Activated CD8-positive, alpha-beta T cell treated with anti-CD3 and anti-CD28 coated beads for 36 hours (primary cell): ENCODE measurements at regions not wholly inside any gene's neighbourhood (a gene's known extent, or its start where the extent isn't known, plus 50 kb on each side); places are given as distances from the start of the nearest gene placed in this dataset.
"Not testable (repeated sequence)": the region's sequence is repeated elsewhere in the genome, so short reads cannot be mapped to it uniquely, and the experiment has no call there.

Experiments used
- ATAC-seq: fragments of 200-7000 bp; cut with Tn5 transposase; one replicate; pipeline ENCODE4 v1.10.0; 2021; ENCODE audit warnings: mild to moderate bottlenecking, moderate library complexity
- CTCF ChIA-PET: fragments of 350-600 bp; sonication (Branson Sonifier 250); formaldehyde crosslinking; loops from one replicate; lab custom pipeline; 2021; ENCODE audit warnings: antibody characterized with exemption; lab: Charles Lee
- POLR2A ChIA-PET: fragments of 350-600 bp; sonication (Branson Sonifier 250); formaldehyde crosslinking; loops from one replicate; lab custom pipeline; 2021; ENCODE audit warnings: antibody characterized with exemption; lab: Charles Lee
- DNase-seq: peaks from one replicate; pipeline ENCODE4 v3.0.0-alpha.2; 2020
- H3K27ac Mint-ChIP-seq: one replicate; pipeline ENCODE4 v1.8.0; 2021; ENCODE audit warnings: mild to moderate bottlenecking, mixed read lengths
- H3K27me3 Mint-ChIP-seq: one replicate; pipeline ENCODE4 v1.8.0; 2021; ENCODE audit warnings: mixed read lengths
- H3K36me3 Mint-ChIP-seq: one replicate; pipeline ENCODE4 v1.8.0; 2021; ENCODE audit warnings: low read depth, mixed read lengths
- H3K4me1 Mint-ChIP-seq: one replicate; pipeline ENCODE4 v1.8.0; 2021; ENCODE audit warnings: low read depth, mixed read lengths
- H3K4me3 Mint-ChIP-seq: one replicate; pipeline ENCODE4 v1.8.0; 2021; ENCODE audit warnings: mild to moderate bottlenecking, moderate library complexity, mixed read lengths
- H3K9me3 Mint-ChIP-seq: one replicate; pipeline ENCODE4 v1.8.0; 2021; ENCODE audit warnings: mixed read lengths
- intact Hi-C: fragments of 100-400 bp; cut with micrococcal nuclease; formaldehyde crosslinking; loops from one replicate; pipeline ENCODE4 v1.10.0; 2022
- TF ChIP-seq, protein P1 (sequence below): fragments of 200-600 bp; IDR thresholded peaks from one replicate; pipeline ENCODE4 v1.8.0; 2022; ENCODE audit warnings: antibody characterized with exemption, mild to moderate bottlenecking

DNA sequence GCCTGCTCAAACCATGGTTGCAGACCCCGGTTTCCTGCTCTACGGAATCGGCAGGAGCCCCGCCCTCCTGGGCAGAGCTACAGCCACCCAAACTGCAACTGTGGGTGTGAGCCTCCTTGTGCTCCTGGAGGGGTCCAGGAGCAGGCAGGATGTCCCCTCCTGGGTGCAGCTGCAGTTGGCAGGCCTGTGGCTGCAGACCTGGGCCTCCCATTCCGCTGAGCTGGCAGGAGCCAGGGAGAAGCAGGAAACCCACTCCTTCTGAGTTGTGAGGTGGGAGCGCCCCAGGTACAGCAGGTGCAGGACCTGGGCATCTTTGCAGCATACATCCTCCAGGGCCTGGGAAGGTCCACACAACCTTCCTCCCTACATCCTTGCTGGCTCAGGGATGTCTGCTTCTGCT is 578.7 kb upstream of the USP24 start:
- H3K36me3 Mint-ChIP-seq, result no peaks in the 10 kb centered on the region
- H3K4me3 Mint-ChIP-seq, result no peak overlapping the region
- TF ChIP-seq, protein P1, sequence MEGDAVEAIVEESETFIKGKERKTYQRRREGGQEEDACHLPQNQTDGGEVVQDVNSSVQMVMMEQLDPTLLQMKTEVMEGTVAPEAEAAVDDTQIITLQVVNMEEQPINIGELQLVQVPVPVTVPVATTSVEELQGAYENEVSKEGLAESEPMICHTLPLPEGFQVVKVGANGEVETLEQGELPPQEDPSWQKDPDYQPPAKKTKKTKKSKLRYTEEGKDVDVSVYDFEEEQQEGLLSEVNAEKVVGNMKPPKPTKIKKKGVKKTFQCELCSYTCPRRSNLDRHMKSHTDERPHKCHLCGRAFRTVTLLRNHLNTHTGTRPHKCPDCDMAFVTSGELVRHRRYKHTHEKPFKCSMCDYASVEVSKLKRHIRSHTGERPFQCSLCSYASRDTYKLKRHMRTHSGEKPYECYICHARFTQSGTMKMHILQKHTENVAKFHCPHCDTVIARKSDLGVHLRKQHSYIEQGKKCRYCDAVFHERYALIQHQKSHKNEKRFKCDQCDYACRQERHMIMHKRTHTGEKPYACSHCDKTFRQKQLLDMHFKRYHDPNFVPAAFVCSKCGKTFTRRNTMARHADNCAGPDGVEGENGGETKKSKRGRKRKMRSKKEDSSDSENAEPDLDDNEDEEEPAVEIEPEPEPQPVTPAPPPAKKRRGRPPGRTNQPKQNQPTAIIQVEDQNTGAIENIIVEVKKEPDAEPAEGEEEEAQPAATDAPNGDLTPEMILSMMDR, result no peak
- DNase-seq (no peak), ATAC-seq (no peak)
- ChIA-PET CTCF (no interaction called here), POLR2A (no interaction called here)
- intact Hi-C loops, result no loop called here
- no peaks in the 10 kb centered on the region for H3K9me3 Mint-ChIP-seq
- no peak overlapping the region for H3K27ac Mint-ChIP-seq
- no peaks in the 10 kb centered on the region for H3K4me1 Mint-ChIP-seq
- peaks cover 3% of the 10 kb centered on the region for H3K27me3 Mint-ChIP-seq

- Mint-ChIP-seq H3K4me1 (no peaks in the 10 kb centered on the region), H3K36me3 (no peaks in the 10 kb centered on the region), H3K9me3 (no peaks in the 10 kb centered on the region), H3K27me3 (peaks cover 3% of the 10 kb centered on the region), H3K4me3 (no peak overlapping the region), H3K27ac (no peak overlapping the region)
- ChIA-PET POLR2A (no interaction called here), CTCF (interaction anchor here (0.7 to 1.2 kb wide), 2 partner anchors 9 to 13 kb away, joined by 3 read pairs; no protein-coding TSS in a partner anchor)
- TF ChIP-seq, protein P1, result no peak
- DNase-seq, result no peak
- ATAC-seq, result no peak
- intact Hi-C loops, result no loop called here
Observed at GRCh38 chr1:55792870-55793269, 577.7 kb upstream of the USP24 start.

DNA sequence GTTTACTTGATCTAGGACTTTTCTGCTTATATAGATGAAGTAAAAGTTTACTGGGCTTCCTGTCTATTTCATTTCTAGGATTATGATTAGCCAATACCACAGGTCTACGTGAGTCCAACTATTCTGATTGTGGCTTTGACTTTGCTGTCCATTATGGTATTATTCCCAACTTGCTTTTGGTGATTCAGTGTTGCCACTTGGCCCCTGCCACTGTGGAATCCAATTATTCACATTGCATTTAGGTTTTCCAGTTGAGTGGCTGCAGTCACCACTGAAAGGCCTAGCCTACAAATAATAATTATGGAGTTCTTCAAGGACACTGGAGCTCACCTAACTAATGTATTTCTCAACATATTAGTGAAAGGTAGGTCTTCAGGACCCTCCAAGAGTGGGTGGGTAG is 574.3 kb upstream of the USP24 start:
- POLR2A ChIA-PET, result no interaction called here
- DNase-seq (no peak), ATAC-seq (no peak)
- H3K36me3 Mint-ChIP-seq, result no peaks in the 10 kb centered on the region
- no peaks in the 10 kb centered on the region for H3K4me1 Mint-ChIP-seq
- H3K27me3 Mint-ChIP-seq, result no peaks in the 10 kb centered on the region
- intact Hi-C loops, result no loop called here
- CTCF ChIA-PET, result no interaction called here
- H3K9me3 Mint-ChIP-seq, result no peaks in the 10 kb centered on the region
- H3K4me3 Mint-ChIP-seq, result no peak overlapping the region
- TF ChIP-seq, protein P1, result no peak
- H3K27ac Mint-ChIP-seq, result no peak overlapping the region

GRCh38 chr1:55786396-55786795 is 571.2 kb upstream of the USP24 start:
- CTCF ChIA-PET, result no interaction called here
- intact Hi-C loops, result no loop called here
- TF ChIP-seq, protein P1, result no peak
- no peaks in the 10 kb centered on the region for H3K9me3 Mint-ChIP-seq
- no peaks in the 10 kb centered on the region for H3K4me1 Mint-ChIP-seq
- no peak overlapping the region for H3K4me3 Mint-ChIP-seq
- DNase-seq (no peak), ATAC-seq (no peak)
- no peak overlapping the region for H3K27ac Mint-ChIP-seq
- no peaks in the 10 kb centered on the region for H3K36me3 Mint-ChIP-seq
- no peaks in the 10 kb centered on the region for H3K27me3 Mint-ChIP-seq
- POLR2A ChIA-PET, result no interaction called here

- ATAC-seq, intact Hi-C loops, H3K27me3 Mint-ChIP-seq, H3K4me1 Mint-ChIP-seq, DNase-seq, POLR2A ChIA-PET, H3K9me3 Mint-ChIP-seq, CTCF ChIA-PET, H3K4me3 Mint-ChIP-seq, H3K36me3 Mint-ChIP-seq, H3K27ac Mint-ChIP-seq: not testable (repeated sequence)
Observed at GRCh38 chr1:55784941-55785450, 569.8 kb upstream of the USP24 start.
